GM18508 (cell line): ENCODE measurements at regions not wholly inside any gene's neighbourhood (a gene's known extent, or its start where the extent isn't known, plus 50 kb on each side); places are given as distances from the start of the nearest gene placed in this dataset.

Experiments
- ATAC-seq: cut with Tn5 transposase; IDR thresholded peaks from one replicate; pipeline ENCODE4 v1.9.1; 2021; ENCODE audit warnings: moderate number of reproducible peaks; ENCODE audit not compliant: insufficient read depth, unreplicated experiment

DNA sequence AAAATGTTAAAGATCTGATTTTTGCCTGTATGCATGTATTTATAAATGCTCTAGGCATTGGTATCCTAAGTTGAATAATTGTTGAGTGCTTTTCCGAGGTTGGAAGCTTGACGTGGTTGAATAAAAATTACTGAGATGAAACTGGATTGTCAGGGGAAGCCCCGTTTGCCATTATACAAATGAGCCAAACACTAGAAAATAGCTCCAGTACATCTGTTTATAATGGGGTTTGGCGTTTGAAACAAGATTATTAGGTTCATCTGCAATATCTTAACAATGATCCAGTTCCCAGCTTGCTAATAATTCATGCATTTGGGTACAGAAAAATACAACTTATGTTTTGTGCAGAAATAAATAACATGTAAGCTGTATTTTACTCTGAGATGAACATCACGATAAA is 789.6 kb downstream of the GALC start:
- ATAC-seq: no peak

DNA sequence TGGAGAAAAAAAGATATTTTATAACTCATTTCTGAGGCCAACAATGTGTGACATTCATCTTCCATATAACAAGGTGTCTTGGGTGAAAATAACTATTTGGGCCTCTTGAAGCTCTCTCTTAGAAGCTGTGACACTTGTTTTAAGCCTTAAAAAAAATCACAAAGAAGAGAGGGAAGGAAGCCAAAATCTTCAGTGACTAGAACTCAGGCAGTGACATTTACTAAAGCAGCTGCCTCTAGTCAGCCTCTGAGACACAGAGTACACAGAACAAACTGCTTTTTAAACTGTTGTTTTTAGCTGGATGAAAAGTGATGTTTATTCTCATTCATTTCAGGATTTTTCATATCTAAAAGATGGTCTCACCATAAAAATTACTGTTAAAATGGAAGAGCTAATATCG is 793.6 kb downstream of the GALC start:
- ATAC-seq: no peak

DNA sequence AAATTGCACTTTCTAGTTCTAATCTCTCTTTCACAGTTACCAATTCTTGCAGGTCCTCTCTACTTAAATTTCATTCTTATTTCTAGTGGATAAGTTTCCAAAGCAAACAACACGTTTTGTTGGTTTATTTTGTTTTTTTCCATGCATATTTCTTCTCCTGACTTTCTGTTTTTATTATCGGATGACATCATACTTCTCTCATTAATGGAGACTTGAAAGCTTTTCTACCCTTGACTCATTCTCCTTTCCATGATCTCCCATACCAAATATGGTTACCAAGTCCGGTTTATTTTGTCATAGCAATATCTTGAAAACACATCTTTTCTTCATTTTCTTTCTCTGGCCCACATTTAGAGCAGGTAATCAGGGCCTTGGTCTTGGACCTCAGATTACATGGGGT is 796.5 kb downstream of the GALC start:
- ATAC-seq: no peak

DNA sequence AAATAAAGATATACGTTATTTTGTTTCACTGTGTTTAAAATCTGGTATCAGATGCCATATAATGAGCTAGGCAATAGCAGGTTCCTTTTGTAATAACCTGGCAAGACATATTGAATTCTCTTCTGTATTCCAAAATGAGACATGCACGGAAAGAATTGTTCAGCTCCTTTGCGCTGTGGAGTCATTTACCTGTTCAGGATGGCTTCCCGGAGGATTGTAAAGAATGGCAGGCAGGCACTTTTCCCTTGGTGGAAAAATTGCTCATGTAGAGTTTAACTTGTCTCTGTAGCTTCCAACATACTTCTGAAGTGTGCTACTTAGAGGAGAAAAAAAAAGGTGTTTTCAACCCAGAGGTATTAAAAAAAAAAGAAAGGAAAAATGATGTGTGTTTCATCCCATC is 805.2 kb downstream of the GALC start:
- no peak for ATAC-seq

DNA sequence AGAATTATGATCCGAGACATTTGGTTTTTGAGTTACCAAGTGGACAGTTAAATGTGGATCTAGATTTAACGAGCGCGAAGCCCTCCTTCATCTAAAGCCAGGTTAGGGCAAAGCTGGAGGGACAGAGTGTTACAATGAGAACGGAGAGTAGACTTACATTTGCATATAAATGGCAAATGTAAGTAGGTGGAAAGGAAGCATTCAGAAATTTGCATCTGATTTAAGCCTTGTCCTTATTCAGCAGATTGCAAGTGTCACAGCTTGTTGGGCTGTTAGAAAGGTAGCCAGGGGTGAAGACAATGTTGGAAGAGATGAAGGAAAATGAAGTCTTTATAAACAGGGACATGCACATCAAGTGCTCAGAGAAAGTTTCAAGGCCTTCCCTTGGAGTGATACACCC is 806.2 kb downstream of the GALC start:
- no peak for ATAC-seq

DNA sequence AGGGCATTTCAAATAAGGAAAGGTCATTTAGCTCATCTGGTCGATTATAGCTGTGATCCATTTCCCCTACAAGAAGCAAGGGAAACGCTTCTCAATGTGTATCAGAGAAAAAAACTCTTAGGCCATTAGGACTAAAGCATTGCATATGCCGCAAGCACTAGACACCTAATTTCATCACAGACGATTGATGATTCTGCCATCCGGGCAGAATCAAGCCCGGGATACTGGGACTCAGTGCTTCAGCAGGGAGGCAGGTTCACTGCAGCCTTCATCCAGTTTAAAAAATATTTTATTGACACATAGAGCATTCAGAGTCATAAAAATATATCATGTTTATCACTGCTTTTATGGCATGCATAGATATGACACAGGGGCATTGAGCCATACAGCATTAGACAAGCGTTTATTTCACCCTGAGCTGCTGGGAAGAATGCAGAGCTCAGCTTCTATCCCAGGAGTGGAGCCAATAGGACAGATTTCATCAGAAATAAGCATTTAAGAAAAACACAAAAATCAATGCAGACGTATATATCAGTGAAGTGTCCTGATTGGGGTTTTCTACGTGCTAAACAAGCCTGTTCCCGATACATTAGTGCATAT is 806.9 kb downstream of the GALC start:
- ATAC-seq: no peak

DNA sequence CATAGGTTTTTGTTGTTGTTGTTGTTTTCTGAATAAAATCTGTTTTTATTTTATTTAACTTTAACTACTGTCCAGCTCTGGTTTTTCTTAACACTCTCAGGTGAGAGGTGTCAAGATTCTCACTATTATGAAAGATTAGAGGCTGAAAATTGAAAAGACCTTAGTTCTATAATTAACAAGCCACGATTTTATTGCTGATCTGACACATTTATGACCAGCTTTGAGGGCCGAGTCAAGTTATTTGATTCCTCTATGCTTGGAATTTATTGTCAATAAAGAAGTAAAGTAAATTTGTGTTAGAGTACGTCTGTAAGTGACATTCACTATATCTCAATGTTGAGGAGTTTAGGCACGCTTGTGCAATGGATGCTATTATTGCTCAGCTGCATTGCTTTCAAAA is 808.8 kb downstream of the GALC start:
- no peak for ATAC-seq

DNA sequence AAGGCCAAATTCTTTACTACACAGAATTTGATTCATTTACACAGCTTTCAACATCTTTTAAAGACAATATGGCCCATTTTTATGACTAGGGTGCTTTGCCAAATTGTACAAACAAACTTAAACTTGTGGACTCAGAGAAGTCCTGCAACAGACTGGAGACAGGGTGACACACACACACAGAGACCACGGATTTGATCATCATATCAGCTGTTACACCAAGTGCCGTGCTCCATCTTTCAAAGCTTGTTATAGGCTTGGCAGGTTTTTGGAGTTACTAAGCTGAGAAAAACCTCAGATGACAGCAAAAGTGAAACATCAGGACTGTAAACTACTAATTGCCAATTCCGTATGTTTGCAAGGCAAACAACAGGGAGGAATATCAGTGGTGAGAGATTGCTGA is 811.7 kb downstream of the GALC start:
- no peak for ATAC-seq

DNA sequence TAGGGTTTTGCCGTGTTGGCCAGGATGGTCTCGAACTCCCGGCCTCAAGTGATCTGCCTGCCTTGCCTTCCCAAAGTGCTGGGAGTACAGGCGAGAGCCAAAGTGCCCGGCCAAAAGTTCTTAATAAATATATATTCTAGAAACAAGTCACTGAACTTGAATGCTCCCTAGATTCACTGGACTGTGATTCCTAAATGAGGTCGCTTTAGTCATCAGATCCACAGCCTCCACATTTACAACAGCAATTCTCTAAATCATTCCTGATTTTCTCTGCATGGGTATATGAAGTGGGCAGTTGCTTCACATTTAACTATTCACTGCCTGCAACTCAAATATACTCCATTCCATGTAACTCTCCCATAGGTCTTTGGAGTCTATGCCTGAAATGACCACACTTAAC is 813.0 kb downstream of the GALC start:
- no peak for ATAC-seq

DNA sequence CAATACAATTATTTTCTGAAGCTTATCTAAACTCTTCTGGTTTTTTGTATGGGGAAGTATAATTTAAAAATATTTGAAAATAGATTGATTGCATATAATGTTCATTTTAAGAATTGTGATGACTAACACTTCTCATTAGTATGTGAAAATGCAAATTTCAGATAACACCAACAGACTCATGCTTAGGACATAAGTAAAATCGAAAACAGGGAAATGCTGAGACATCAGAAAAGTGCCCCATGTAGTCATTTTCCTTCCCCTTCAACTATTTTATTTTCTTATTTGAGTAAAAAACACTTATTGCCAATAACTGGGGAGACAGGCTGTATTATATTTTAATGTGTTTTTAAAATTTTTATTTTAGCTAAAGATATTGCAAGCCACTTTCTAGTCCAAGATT is 814.7 kb downstream of the GALC start:
- no peak for ATAC-seq

DNA sequence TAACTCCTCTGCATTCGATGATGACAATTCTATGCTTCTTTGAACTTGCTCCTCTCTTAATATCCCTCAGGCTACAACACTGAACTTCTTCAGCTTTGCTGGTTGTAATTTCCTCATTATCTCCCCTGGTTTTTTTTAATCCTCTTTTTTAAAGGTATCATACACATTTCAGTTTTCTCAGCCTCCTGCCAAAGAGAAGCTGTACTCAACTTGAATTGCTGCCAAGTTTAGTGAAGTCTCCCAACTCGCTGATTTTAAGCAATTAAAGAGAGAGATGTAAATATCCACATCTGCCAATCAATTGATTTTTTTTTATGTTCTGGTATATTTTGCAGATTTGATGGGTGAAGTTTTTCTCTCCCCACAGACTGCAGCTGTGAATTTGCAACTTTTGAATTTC is 817.8 kb downstream of the GALC start:
- no peak for ATAC-seq

DNA sequence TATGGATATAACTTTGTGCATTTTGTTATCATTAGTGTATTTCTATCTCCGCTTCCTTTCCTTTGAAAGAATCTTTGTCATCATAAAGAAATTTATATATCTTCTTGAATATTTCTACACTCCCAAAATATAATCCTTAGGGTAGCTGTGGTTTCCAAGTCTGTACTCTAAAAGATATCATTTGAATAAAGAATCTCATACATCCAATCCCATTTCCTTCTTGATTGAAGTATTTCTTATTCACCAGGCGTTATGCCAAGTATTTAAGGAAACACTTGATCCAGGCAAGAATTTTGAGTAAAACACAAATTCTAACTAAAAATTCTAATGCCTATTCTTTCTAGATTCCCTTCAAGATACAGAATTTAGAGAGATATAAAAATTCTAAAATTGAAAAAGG is 821.8 kb downstream of the GALC start:
- no peak for ATAC-seq

DNA sequence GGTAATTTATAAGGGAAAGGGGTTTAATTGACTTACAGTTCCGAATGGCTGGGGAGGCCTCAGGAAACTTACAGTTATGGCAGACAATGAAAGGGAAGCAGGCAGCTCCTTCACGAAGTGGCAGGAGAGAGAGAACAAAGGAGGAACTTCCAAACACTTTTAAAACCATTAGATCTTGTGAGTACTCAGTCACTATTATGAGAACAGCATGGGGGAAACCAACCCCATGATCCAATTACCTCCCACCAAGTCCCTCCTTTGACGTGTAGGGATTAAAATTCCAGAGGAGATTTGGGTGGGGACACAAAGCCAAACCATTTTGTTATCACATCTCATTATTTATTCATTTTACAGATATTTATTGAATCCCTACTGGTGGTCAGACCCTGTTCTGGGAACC is 822.8 kb downstream of the GALC start:
- no peak for ATAC-seq

DNA sequence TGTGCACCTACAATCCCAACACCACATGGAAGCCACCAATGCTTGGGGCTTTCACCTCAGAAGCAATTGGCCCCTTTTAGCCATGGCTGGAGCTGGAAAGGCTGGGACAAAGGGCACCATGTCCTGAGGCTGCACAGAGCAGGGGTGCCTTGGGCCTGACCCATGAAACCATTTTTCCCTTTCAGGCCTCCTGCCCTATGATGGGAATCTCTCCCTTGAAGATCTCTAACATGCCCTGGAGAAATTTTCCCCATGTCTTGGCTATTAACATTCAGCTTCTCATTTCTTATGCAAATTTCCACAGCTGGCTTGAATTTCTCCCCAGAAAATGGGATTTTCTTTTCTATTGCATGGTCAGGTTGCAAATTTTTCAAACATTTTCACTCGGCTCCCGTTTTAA is 823.6 kb downstream of the GALC start:
- no peak for ATAC-seq

DNA sequence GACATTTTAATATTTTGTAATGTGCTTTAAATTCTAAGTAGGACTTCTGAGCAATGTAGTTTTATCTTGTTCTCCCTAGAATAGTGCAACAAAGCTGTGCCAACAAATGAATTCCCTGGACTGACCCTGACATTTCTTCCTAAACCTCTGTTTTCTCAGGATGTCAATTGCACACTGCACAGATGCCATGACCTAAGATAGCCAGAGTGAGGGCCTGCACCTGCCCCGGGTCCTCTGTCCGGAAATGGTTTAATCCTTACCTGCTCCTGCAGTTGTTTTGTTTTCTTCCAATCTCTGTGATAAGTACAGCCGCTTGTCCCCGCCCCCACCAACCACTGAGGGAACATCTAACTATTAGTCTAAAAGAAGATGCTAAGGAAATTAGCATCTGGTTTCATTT is 831.5 kb downstream of the GALC start:
- ATAC-seq: no peak

DNA sequence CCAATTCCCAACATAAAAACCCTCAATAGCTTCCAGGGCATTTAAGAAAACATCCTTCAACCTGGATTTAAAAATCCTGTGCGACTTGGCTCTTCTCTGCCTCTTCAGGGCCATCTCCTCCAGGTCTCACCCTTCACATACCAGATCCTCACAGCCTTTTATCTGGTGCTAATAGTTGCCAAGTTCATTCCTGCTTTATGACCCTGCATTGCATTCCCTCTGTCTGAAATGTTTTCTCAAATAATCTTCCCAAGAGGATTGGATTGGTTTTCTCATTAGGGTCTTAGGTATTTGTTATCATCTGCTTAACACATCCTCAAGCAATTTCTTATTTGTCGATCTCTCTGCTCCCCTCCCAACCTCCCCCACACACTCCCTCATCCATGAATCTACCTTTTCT is 832.0 kb downstream of the GALC start:
- no peak for ATAC-seq

DNA sequence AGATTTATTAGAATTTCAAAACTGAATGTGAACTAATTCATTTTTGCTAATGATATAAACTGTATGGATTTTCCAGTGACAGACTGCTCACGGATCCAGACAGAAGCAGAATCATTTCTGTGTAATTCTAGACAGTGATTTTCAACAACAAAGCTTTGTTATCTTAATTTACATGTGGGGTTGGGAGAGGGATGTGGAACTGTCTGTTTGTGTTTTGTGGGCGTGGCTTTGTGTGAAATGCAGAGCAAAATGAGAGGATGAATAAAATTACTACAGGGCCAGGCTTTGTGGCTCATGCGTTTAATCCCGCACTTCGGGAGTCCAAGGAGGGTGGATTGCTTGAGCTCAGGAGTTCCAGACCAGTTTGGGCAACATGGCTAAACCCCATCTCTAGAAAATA is 834.7 kb downstream of the GALC start:
- no peak for ATAC-seq

DNA sequence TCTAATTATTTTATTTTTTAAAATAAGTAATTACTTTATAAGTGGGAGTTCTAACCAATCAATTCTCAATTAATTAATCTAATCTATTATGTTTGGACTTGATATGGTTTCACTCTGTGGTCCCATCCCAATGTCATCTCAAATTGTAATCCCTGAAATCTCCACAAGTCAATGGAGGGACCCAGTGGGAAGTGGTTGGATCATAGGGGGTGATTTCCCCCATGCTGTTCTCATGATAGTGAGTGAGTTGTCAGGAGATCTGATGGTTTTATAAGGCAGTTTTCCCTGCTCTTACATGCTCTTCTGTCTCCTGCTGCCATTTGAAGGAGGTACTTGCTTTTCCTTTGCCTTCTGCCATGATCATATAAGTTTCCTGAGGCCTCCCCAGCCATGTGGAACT is 836.1 kb downstream of the GALC start:
- ATAC-seq: no peak

DNA sequence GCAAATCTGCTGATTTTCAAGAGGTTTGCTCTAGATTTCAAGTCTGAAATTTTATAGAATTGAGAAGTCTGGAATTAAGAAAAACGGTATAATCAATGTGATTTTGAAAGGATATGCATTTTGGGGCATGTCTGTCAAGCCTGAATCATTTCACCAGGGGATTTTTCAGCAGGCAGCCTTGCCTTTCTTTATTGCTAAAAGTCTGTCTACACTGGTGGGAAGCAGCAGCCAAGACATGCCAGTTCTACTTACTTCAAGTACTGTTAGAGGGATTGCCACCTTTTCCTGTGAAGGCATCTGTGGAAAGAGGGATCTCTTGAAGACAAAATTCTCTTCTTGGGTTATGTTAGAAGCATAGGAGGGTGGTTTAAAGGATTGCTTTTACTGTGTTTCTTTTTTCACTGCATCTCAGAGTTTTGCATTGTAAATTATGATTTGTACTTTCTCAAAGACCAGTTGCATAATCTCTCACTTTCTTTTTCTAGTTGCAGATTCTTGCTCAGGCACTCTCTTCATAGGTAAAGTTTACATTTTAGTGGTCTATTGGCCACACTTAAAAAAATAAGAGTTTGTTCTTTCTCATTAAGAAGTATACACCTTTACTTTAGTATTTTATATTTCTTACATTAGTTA is 837.0 kb downstream of the GALC start:
- no peak for ATAC-seq

DNA sequence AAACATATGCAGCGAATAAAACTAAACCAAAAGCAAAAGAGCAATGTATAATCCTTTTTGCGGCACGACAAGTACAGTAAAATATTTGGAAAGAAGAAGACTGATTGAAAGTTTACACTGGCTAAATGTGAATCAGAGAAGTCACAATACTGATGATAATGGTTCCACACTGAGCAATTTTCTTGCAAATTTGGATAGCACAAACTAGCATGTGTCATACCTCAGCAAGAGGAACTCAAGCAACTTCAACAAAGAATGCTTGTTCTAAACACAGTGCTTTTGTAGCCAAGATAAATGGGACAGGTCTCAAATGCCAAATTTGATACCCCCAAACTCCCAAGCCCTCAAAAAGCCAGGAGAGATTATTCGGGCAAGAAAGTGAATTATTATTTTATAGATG is 839.1 kb downstream of the GALC start:
- no peak for ATAC-seq

DNA sequence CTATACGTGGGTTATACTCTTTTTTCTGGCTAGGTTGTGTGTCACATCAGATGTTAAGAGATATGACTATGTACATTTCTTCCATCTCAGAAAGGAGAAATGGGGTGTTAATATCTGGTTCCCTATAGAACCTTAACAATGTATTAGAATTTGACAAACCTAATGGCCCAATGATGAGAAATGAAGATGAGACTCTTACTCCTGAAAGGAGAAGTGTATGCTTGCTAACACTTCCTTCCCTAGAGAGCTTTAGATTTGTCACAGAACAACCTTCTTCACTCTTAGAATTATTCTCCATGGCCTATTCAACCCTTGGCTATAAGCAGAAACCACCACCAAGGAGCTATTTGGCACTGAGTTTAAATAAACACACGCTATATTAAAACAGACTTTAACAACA is 839.6 kb downstream of the GALC start:
- no peak for ATAC-seq

DNA sequence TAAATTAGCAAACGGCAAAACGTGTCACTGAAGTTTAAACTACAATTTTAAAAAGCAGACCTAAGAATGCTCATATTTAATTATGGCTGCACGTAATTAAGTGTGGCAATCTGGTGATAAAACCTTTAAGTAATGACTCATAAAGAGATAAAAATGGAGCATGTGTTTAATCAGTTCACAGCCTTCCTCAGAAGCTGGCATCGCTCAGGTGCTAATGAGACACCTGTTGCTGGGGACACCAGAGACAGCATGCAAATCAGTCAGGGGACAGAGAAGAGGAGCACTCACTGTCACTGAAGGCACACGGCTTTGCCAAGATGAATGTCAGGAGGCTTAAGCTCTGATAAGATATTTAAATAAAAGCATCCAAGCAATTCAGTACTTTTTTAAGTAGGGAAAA is 840.3 kb downstream of the GALC start:
- no peak for ATAC-seq
